ENCODE measurements at regions not wholly inside any gene's neighbourhood (a gene's known extent, or its start where the extent isn't known, plus 50 kb on each side); places are given as distances from the start of the nearest gene placed in this dataset.

GRCh38 chr6:159110748-159111147 is 58.5 kb upstream of the FNDC1 start:
- TF ChIP-seq SPI1 (IDR thresholded peaks at IDR 0.05; ENCODE audit: borderline replicate concordance, low read depth) (no peak), REST (IDR thresholded peaks at IDR 0.05; ENCODE audit: insufficient replicate concordance, low read depth) (no peak), GABPA (IDR thresholded peaks at IDR 0.05; ENCODE audit: low read depth) (no peak), CTCF (IDR thresholded peaks at IDR 0.05; ENCODE audit: insufficient read depth, low read length) (no peak), POLR2AphosphoS5 (IDR thresholded peaks at IDR 0.05; ENCODE audit: low read depth) (no peak)
- no peak overlapping the region for H3K27ac ChIP-seq (replicated peaks)
- H3K27me3 ChIP-seq (ENCODE audit: insufficient read depth, poor library complexity, severe bottlenecking): no peaks in the 10 kb centered on the region
- H3K4me3 ChIP-seq (replicated peaks; ENCODE audit: insufficient read depth, low read length): no peak overlapping the region
- no peak for DNase-seq (ENCODE audit: low read depth in 1 of 2, low spot score in 1 of 2)

GRCh38 chr6:159110013-159110412 is 59.2 kb upstream of the FNDC1 start:
- DNase-seq (ENCODE audit: low read depth in 1 of 2, low spot score in 1 of 2): peak in 1 of 2 experiments; percentile 68
- Histone ChIP-seq H3K27ac (replicated peaks) (no peak overlapping the region), H3K27me3 (ENCODE audit: insufficient read depth, poor library complexity, severe bottlenecking) (no peaks in the 10 kb centered on the region), H3K4me3 (replicated peaks; ENCODE audit: insufficient read depth, low read length) (no peak overlapping the region)
- TF ChIP-seq GABPA (IDR thresholded peaks at IDR 0.05; ENCODE audit: low read depth): no peak
- TF ChIP-seq CTCF (IDR thresholded peaks at IDR 0.05; ENCODE audit: insufficient read depth, low read length): peak; percentile 81

- Histone ChIP-seq H3K27me3 (ENCODE audit: insufficient read depth, poor library complexity, severe bottlenecking) (no peaks in the 10 kb centered on the region), H3K27ac (replicated peaks) (no peak overlapping the region), H3K4me3 (replicated peaks; ENCODE audit: insufficient read depth, low read length) (no peak overlapping the region)
- no peak for TF ChIP-seq CTCF (IDR thresholded peaks at IDR 0.05; ENCODE audit: insufficient read depth, low read length)
- TF ChIP-seq REST (IDR thresholded peaks at IDR 0.05; ENCODE audit: insufficient replicate concordance, low read depth): no peak
- TF ChIP-seq SPI1 (IDR thresholded peaks at IDR 0.05; ENCODE audit: borderline replicate concordance, low read depth): no peak
- DNase-seq (ENCODE audit: low read depth in 1 of 2, low spot score in 1 of 2): no peak
Measured at GRCh38 chr6:159109391-159109790, 59.8 kb upstream of the FNDC1 start.

- TF ChIP-seq POLR2AphosphoS5 (IDR thresholded peaks at IDR 0.05; ENCODE audit: low read depth): no peak
- no peak for TF ChIP-seq GABPA (IDR thresholded peaks at IDR 0.05; ENCODE audit: low read depth)
- TF ChIP-seq CTCF (IDR thresholded peaks at IDR 0.05; ENCODE audit: insufficient read depth, low read length): no peak
- TF ChIP-seq SPI1 (IDR thresholded peaks at IDR 0.05; ENCODE audit: borderline replicate concordance, low read depth): no peak
- no peak for DNase-seq (ENCODE audit: low read depth in 1 of 2, low spot score in 1 of 2)
- no peaks in the 10 kb centered on the region for H3K27me3 ChIP-seq (ENCODE audit: insufficient read depth, poor library complexity, severe bottlenecking)
- H3K4me3 ChIP-seq (replicated peaks; ENCODE audit: insufficient read depth, low read length): no peak overlapping the region
- no peak overlapping the region for H3K27ac ChIP-seq (replicated peaks)
Measured at GRCh38 chr6:159108426-159108985, 60.7 kb upstream of the FNDC1 start.

Measured in HL-60 (cell line).